CD14-positive monocyte (primary cell): ENCODE measurements at regions not wholly inside any gene's neighbourhood (a gene's known extent, or its start where the extent isn't known, plus 50 kb on each side); places are given as distances from the start of the nearest gene placed in this dataset.

ENCODE experiments used
- DNase-seq, 3 donors: peaks; one replicate each; pipeline ENCODE4 v3.0.0-alpha.2; 2011 to 2022
- H2AFZ ChIP-seq: 2 replicates; pipeline ENCODE4 v1.6.0; 2012; ENCODE audit warnings: mild to moderate bottlenecking, low read depth, low read length, inconsistent platforms; ENCODE audit not compliant: insufficient read depth, poor library complexity, severe bottlenecking
- H3K27ac ChIP-seq, 2 donors: 1 replicate in 1 of 2; 2 replicates in 1 of 2; pipeline ENCODE4 v1.5.1; 2012 to 2013; ENCODE audit warnings: low read length in 2 of 2, control low read depth in 1 of 2, inconsistent platforms in 1 of 2, low read depth in 1 of 2, mild to moderate bottlenecking in 1 of 2
- H3K27me3 ChIP-seq, 2 donors: one replicate each; pipeline versions ENCODE4 v1.6.0 to v1.6.1; 2011 to 2013; ENCODE audit warnings: low read length in 2 of 2; ENCODE audit not compliant: control insufficient read depth in 2 of 2, insufficient read depth in 2 of 2
- H3K36me3 ChIP-seq, 2 donors: replicated peaks in 1 of 2; 1 replicate in 1 of 2; 2 replicates in 1 of 2; pipeline versions ENCODE4 v1.5.1 to v1.6.1; 2012 to 2013; ENCODE audit warnings: low read length in 2 of 2, control low read depth in 1 of 2, inconsistent platforms in 1 of 2, mild to moderate bottlenecking in 1 of 2; ENCODE audit not compliant: insufficient read depth in 2 of 2, control insufficient read depth in 1 of 2
- H3K4me1 ChIP-seq, 2 donors: 1 replicate in 1 of 2; 2 replicates in 1 of 2; pipeline versions ENCODE4 v1.5.1 to v1.6.1; 2012 to 2013; ENCODE audit warnings: low read length in 2 of 2, control low read depth in 1 of 2, inconsistent platforms in 1 of 2, mild to moderate bottlenecking in 1 of 2, moderate library complexity in 1 of 2; ENCODE audit not compliant: insufficient read depth in 2 of 2, control insufficient read depth in 1 of 2
- H3K4me2 ChIP-seq: replicated peaks from 2 replicates; pipeline ENCODE3; 2012; ENCODE audit warnings: low read length, moderate library complexity, mild to moderate bottlenecking; ENCODE audit not compliant: poor library complexity, severe bottlenecking; ENCODE audit errors: extremely low read depth
- H3K4me3 ChIP-seq, 3 experiments: fragments of 200-600 bp in 1 of 3; sonication (generic) in 1 of 3; replicated peaks in 1 of 3; 1 replicate in 2 of 3; 2 replicates in 1 of 3; pipeline ENCODE4 v1.5.1; 2011 to 2013; ENCODE audit warnings: low read length in 3 of 3, mild to moderate bottlenecking in 3 of 3, control low read depth in 2 of 3, low read depth in 2 of 3, inconsistent platforms in 1 of 3, moderate library complexity in 1 of 3
- H3K79me2 ChIP-seq: 2 replicates; pipeline ENCODE4 v1.6.0; 2012; ENCODE audit warnings: mild to moderate bottlenecking, control low read depth, inconsistent platforms, low read length, moderate library complexity; ENCODE audit not compliant: insufficient read depth
- H3K9ac ChIP-seq: 2 replicates; pipeline ENCODE4 v1.6.0; 2017; ENCODE audit warnings: low read length, mild to moderate bottlenecking; ENCODE audit not compliant: insufficient read depth, poor library complexity, severe bottlenecking
- H3K9me3 ChIP-seq, 2 donors: replicated peaks in 1 of 2; 1 replicate in 1 of 2; 2 replicates in 1 of 2; pipeline versions ENCODE4 v1.5.1 to v1.6.1; 2012 to 2013; ENCODE audit warnings: low read length in 2 of 2, control low read depth in 1 of 2; ENCODE audit not compliant: control insufficient read depth in 1 of 2, insufficient read depth in 1 of 2
- H4K20me1 ChIP-seq: 2 replicates; pipeline ENCODE4 v1.6.0; 2012; ENCODE audit warnings: mild to moderate bottlenecking, low read length, control low read depth, moderate library complexity; ENCODE audit not compliant: insufficient read depth
- H3K27ac Mint-ChIP-seq, 7 donors: one replicate each; pipeline ENCODE4 v1.8.0; 2020; ENCODE audit warnings: mild to moderate bottlenecking in 7 of 7, mixed read lengths in 7 of 7, moderate library complexity in 6 of 7, inconsistent platforms in 2 of 7
- H3K27me3 Mint-ChIP-seq, 3 donors: one replicate each; pipeline ENCODE4 v1.8.0; 2021 to 2022; ENCODE audit warnings: low read depth in 3 of 3, mild to moderate bottlenecking in 3 of 3, mixed read lengths in 3 of 3, moderate library complexity in 3 of 3, inconsistent platforms in 1 of 3
- H3K36me3 Mint-ChIP-seq, 2 donors: one replicate each; pipeline ENCODE4 v1.8.0; 2020; ENCODE audit warnings: mixed read lengths in 2 of 2, inconsistent platforms in 1 of 2, mild to moderate bottlenecking in 1 of 2
- H3K4me1 Mint-ChIP-seq: one replicate; pipeline ENCODE4 v1.8.0; 2020; ENCODE audit warnings: mild to moderate bottlenecking, mixed read lengths
- H3K4me3 Mint-ChIP-seq, 2 donors: one replicate each; pipeline ENCODE4 v1.8.0; 2020; ENCODE audit warnings: mild to moderate bottlenecking in 2 of 2, mixed read lengths in 2 of 2, moderate library complexity in 1 of 2
- H3K9me3 Mint-ChIP-seq, 7 donors: one replicate each; pipeline ENCODE4 v1.8.0; 2020 to 2022; ENCODE audit warnings: mixed read lengths in 7 of 7, mild to moderate bottlenecking in 6 of 7, moderate library complexity in 6 of 7, inconsistent platforms in 2 of 7
- WGBS: methylation state at CpG from one replicate; pipeline ENCODE4 v1.1.5; 2013; ENCODE audit warnings: missing lambda C conversion rate; ENCODE audit not compliant: insufficient coverage; 5-methylcytosine and 5-hydroxymethylcytosine counted together
- intact Hi-C, 2 donors: fragments of 100-400 bp; cut with micrococcal nuclease; formaldehyde crosslinking; loops; one replicate each; pipeline versions ENCODE4 v1.15.0 to v1.15.1; 2023
- TF ChIP-seq, protein P1 (sequence below): fragments of 200-600 bp; IDR thresholded peaks from one replicate; pipeline ENCODE4 v1.8.0; 2022; ENCODE audit warnings: antibody characterized with exemption, mild to moderate bottlenecking

DNA sequence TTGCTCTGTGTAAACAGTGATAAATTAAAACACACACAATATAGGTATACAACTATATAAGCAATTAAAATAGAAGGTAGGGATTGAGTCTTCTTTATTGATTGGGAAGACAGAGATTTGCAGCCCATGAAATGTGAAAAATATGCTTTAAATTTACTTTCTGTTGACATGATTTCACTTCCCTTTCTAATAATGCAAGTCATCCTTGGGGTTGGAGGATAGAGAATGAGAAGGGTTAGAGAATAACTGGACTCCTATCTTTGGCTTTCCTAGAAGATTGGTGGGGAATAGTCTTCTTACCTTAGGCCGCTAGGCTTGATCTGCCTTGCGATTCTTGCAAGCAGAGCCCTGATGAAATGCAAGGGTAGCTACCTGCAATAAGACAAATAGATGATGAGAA lies 339.8 kb downstream of the NYAP2 start:
- Histone ChIP-seq H3K79me2 (no peaks in the 10 kb centered on the region), H2AFZ (no peak overlapping the region)
- TF ChIP-seq, protein P1, sequence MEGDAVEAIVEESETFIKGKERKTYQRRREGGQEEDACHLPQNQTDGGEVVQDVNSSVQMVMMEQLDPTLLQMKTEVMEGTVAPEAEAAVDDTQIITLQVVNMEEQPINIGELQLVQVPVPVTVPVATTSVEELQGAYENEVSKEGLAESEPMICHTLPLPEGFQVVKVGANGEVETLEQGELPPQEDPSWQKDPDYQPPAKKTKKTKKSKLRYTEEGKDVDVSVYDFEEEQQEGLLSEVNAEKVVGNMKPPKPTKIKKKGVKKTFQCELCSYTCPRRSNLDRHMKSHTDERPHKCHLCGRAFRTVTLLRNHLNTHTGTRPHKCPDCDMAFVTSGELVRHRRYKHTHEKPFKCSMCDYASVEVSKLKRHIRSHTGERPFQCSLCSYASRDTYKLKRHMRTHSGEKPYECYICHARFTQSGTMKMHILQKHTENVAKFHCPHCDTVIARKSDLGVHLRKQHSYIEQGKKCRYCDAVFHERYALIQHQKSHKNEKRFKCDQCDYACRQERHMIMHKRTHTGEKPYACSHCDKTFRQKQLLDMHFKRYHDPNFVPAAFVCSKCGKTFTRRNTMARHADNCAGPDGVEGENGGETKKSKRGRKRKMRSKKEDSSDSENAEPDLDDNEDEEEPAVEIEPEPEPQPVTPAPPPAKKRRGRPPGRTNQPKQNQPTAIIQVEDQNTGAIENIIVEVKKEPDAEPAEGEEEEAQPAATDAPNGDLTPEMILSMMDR: no peak

GRCh38 chr2:225738735-225739134 lies 339.2 kb downstream of the NYAP2 start:
- TF ChIP-seq, protein P1: no peak
- no peak overlapping the region for H3K4me3 ChIP-seq
- H3K27me3 ChIP-seq: no peaks in the 10 kb centered on the region
- no peaks in the 10 kb centered on the region for H3K36me3 ChIP-seq
- H3K4me1 Mint-ChIP-seq: peaks cover 20% of the 10 kb centered on the region
- peaks cover 0 to 3% of the 10 kb centered on the region in 2 donors for H3K9me3 ChIP-seq
- no peak overlapping the region for H3K4me2 ChIP-seq
- no peaks in the 10 kb centered on the region for H3K79me2 ChIP-seq
- H3K27ac ChIP-seq: no peak overlapping the region
- intact Hi-C loops: no loop called here
- no peak for DNase-seq
- H3K27me3 Mint-ChIP-seq: peaks cover 0 to 5% (median 0%) of the 10 kb centered on the region in 3 donors
- no peak overlapping the region for H3K4me3 Mint-ChIP-seq
- H3K36me3 Mint-ChIP-seq: no peaks in the 10 kb centered on the region
- no CpG with 5 or more reads among the region's 1 CpG for WGBS
- H3K9ac ChIP-seq: no peak overlapping the region
- no peaks in the 10 kb centered on the region for H4K20me1 ChIP-seq
- H3K27ac Mint-ChIP-seq: peak overlapping the region in 1 of 7 donors; percentile 1
- peaks cover 15 to 20% of the 10 kb centered on the region in 2 donors for H3K4me1 ChIP-seq
- H3K9me3 Mint-ChIP-seq: peaks cover 2 to 10% (median 6%) of the 10 kb centered on the region in 7 donors
- no peak overlapping the region for H2AFZ ChIP-seq

More for the DNA sequence above, 339.8 kb downstream of the NYAP2 start:
- no peaks in the 10 kb centered on the region for H4K20me1 ChIP-seq
- H3K36me3 Mint-ChIP-seq: no peaks in the 10 kb centered on the region
- H3K4me1 Mint-ChIP-seq: peaks cover 20% of the 10 kb centered on the region
- H3K4me3 Mint-ChIP-seq: no peak overlapping the region
- no peak overlapping the region for H3K9ac ChIP-seq
- no peak overlapping the region for H3K4me3 ChIP-seq
- peaks cover 1 to 12% (median 7%) of the 10 kb centered on the region in 7 donors for H3K9me3 Mint-ChIP-seq
- DNase-seq: no peak
- H3K36me3 ChIP-seq: no peaks in the 10 kb centered on the region
- peaks cover 15 to 20% of the 10 kb centered on the region in 2 donors for H3K4me1 ChIP-seq
- 80% methylated on average over 1 of the region's 2 CpGs for WGBS
- H3K9me3 ChIP-seq: peaks cover 0 to 5% of the 10 kb centered on the region in 2 donors
- intact Hi-C loops: no loop called here
- H3K27me3 Mint-ChIP-seq: peaks cover 0 to 5% (median 0%) of the 10 kb centered on the region in 3 donors
- no peaks in the 10 kb centered on the region for H3K27me3 ChIP-seq
- peak overlapping the region in 3 of 7 donors; percentile 20 to 49 (median 35) for H3K27ac Mint-ChIP-seq
- H3K4me2 ChIP-seq: no peak overlapping the region
- no peak overlapping the region for H3K27ac ChIP-seq
